ENCODE measurements at regions not wholly inside any gene's neighbourhood (a gene's known extent, or its start where the extent isn't known, plus 50 kb on each side); places are given as distances from the start of the nearest gene placed in this dataset.

GRCh38 chr5:157925786-157926671 is 67.1 kb upstream of the CLINT1 start:
- TF ChIP-seq CTCF (IDR thresholded peaks at IDR 0.05) (no peak), POLR2AphosphoS5 (IDR thresholded peaks at IDR 0.05) (no peak), POLR2A (IDR thresholded peaks at IDR 0.05; ENCODE audit: low read depth) (no peak), EP300 (IDR thresholded peaks at IDR 0.05) (no peak)

All from esophagus muscularis mucosa (tissue), 4 donors.